ENCODE measurements at regions not wholly inside any gene's neighbourhood (a gene's known extent, or its start where the extent isn't known, plus 50 kb on each side); places are given as distances from the start of the nearest gene placed in this dataset.
"Not testable (repeated sequence)": the region's sequence is repeated elsewhere in the genome, so short reads cannot be mapped to it uniquely, and the experiment has no call there.

DNA sequence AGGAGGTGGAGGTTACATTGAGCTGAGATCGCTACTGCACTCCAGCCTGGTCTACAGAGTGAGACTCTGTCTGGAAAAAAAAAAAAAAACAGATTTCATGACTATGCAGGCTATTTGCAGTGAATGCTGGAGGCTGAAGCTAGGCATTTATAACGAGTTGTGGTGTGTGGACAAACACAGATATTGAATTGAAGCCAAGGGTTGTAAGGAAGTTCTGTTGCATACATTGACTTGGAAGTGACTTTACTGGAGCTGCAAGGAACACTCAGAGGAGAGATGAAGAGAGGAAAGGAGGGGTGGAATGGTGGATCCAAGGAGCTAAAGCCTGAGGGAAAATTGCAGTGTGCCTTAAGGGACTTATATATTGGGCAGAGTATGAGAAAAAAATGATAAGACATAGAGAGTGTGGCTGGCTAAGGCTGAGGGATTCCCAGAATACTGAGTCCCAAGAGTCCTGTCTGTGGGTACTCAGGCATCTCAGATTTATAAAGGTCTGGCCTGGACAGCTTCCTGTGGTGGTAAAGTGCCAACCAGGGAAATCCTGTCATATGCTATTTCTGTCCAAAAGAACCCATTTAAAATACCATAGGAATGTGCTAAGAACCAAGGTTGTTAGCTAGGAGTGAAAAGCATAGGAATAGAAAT is 87.8 kb upstream of the GUCY1A1 start:
- no peak overlapping the region for H3K9ac ChIP-seq (ENCODE audit: low read length)
- no peak overlapping the region for H3K4me3 ChIP-seq (ENCODE audit: low read depth, low read length, poor library complexity, severe bottlenecking)
- H3K27me3 ChIP-seq (ENCODE audit: insufficient read depth, low read length) = no peaks in the 10 kb centered on the region
- H3K4me1 ChIP-seq (ENCODE audit: insufficient read depth, low read length, severe bottlenecking) = no peaks in the 10 kb centered on the region
- no peak overlapping the region for H2AFZ ChIP-seq (ENCODE audit: low read length)
- no peak overlapping the region for H3K27ac ChIP-seq (ENCODE audit: low read depth, low read length, poor library complexity, severe bottlenecking)
- H3K9me3 ChIP-seq (ENCODE audit: low read length) = no peaks in the 10 kb centered on the region
- no peaks in the 10 kb centered on the region for H3K36me3 ChIP-seq (ENCODE audit: insufficient read depth, low read length)
- H3K9me2 ChIP-seq (ENCODE audit: low read depth, low read length) = no peaks in the 10 kb centered on the region
- TF ChIP-seq, protein P1, sequence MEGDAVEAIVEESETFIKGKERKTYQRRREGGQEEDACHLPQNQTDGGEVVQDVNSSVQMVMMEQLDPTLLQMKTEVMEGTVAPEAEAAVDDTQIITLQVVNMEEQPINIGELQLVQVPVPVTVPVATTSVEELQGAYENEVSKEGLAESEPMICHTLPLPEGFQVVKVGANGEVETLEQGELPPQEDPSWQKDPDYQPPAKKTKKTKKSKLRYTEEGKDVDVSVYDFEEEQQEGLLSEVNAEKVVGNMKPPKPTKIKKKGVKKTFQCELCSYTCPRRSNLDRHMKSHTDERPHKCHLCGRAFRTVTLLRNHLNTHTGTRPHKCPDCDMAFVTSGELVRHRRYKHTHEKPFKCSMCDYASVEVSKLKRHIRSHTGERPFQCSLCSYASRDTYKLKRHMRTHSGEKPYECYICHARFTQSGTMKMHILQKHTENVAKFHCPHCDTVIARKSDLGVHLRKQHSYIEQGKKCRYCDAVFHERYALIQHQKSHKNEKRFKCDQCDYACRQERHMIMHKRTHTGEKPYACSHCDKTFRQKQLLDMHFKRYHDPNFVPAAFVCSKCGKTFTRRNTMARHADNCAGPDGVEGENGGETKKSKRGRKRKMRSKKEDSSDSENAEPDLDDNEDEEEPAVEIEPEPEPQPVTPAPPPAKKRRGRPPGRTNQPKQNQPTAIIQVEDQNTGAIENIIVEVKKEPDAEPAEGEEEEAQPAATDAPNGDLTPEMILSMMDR (IDR thresholded peaks at IDR 0.05; ENCODE audit: low read length) = no peak
- no peak for TF ChIP-seq EZH2 (IDR thresholded peaks at IDR 0.05; ENCODE audit: borderline replicate concordance, low read length)
- no peaks in the 10 kb centered on the region for H3F3A ChIP-seq (ENCODE audit: insufficient read depth, low read length)
- H4K20me1 ChIP-seq (ENCODE audit: insufficient read depth, low read length) = no peaks in the 10 kb centered on the region
- no peak overlapping the region for H3K4me2 ChIP-seq (ENCODE audit: low read length)
- H3K79me2 ChIP-seq (ENCODE audit: insufficient read depth, low read length) = no peaks in the 10 kb centered on the region

- Histone ChIP-seq H3K4me2 (ENCODE audit: low read length) (no peak overlapping the region), H4K20me1 (ENCODE audit: insufficient read depth, low read length) (no peaks in the 10 kb centered on the region), H3K9ac (ENCODE audit: low read length) (no peak overlapping the region), H3F3A (ENCODE audit: insufficient read depth, low read length) (no peaks in the 10 kb centered on the region), H3K27ac (ENCODE audit: low read depth, low read length, poor library complexity, severe bottlenecking) (no peak overlapping the region), H3K27me3 (ENCODE audit: insufficient read depth, low read length) (no peaks in the 10 kb centered on the region), H2AFZ (ENCODE audit: low read length) (no peak overlapping the region), H3K4me1 (ENCODE audit: insufficient read depth, low read length, severe bottlenecking) (no peaks in the 10 kb centered on the region), H3K9me3 (ENCODE audit: low read length) (no peaks in the 10 kb centered on the region), H3K9me2 (ENCODE audit: low read depth, low read length) (no peaks in the 10 kb centered on the region), H3K4me3 (ENCODE audit: low read depth, low read length, poor library complexity, severe bottlenecking) (no peak overlapping the region), H3K79me2 (ENCODE audit: insufficient read depth, low read length) (no peaks in the 10 kb centered on the region), H3K36me3 (ENCODE audit: insufficient read depth, low read length) (no peaks in the 10 kb centered on the region)
- no peak for TF ChIP-seq EZH2 (IDR thresholded peaks at IDR 0.05; ENCODE audit: borderline replicate concordance, low read length)
- TF ChIP-seq, protein P1 (IDR thresholded peaks at IDR 0.05; ENCODE audit: low read length) = no peak
Measured at GRCh38 chr4:155578219-155578618, 88.4 kb upstream of the GUCY1A1 start.

DNA sequence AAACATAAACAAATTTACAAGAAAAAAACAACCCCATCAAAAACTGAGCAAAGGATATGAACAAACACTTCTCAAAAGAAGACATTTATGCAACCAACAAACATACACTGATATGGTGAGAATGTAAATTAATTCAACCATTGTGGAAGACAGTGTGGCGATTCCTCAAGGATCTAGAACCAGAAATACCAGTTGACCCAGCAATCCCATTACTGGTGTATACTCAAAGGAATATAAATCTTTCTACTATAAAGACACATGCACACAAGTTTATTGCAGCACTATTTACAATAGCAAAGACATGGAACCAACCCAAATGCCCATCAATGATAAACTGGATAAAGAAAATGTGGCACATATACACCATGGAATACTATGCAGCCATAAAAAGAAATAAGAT is 92.3 kb upstream of the GUCY1A1 start:
- H3K9me3 ChIP-seq (ENCODE audit: low read length); H3K9me2 ChIP-seq (ENCODE audit: low read depth, low read length); H3K27ac ChIP-seq (ENCODE audit: low read depth, low read length, poor library complexity, severe bottlenecking); H3K4me1 ChIP-seq (ENCODE audit: insufficient read depth, low read length, severe bottlenecking); H4K20me1 ChIP-seq (ENCODE audit: insufficient read depth, low read length); H3K27me3 ChIP-seq (ENCODE audit: insufficient read depth, low read length); H3F3A ChIP-seq (ENCODE audit: insufficient read depth, low read length); H3K79me2 ChIP-seq (ENCODE audit: insufficient read depth, low read length); H3K4me3 ChIP-seq (ENCODE audit: low read depth, low read length, poor library complexity, severe bottlenecking); H2AFZ ChIP-seq (ENCODE audit: low read length); H3K4me2 ChIP-seq (ENCODE audit: low read length); H3K9ac ChIP-seq (ENCODE audit: low read length); H3K36me3 ChIP-seq (ENCODE audit: insufficient read depth, low read length): not testable (repeated sequence)

GRCh38 chr4:155573126-155573525 is 93.5 kb upstream of the GUCY1A1 start:
- H3K9ac ChIP-seq (ENCODE audit: low read length) = no peak overlapping the region
- H2AFZ ChIP-seq (ENCODE audit: low read length) = no peak overlapping the region

More at GRCh38 chr4:155573126-155573525, 93.5 kb upstream of the GUCY1A1 start:
- no peaks in the 10 kb centered on the region for H3F3A ChIP-seq (ENCODE audit: insufficient read depth, low read length)
- H3K36me3 ChIP-seq (ENCODE audit: insufficient read depth, low read length) = no peaks in the 10 kb centered on the region
- no peak overlapping the region for H3K27ac ChIP-seq (ENCODE audit: low read depth, low read length, poor library complexity, severe bottlenecking)
- no peaks in the 10 kb centered on the region for H3K9me2 ChIP-seq (ENCODE audit: low read depth, low read length)
- no peaks in the 10 kb centered on the region for H3K27me3 ChIP-seq (ENCODE audit: insufficient read depth, low read length)
- no peaks in the 10 kb centered on the region for H3K9me3 ChIP-seq (ENCODE audit: low read length)
- H3K4me3 ChIP-seq (ENCODE audit: low read depth, low read length, poor library complexity, severe bottlenecking) = no peak overlapping the region
- H3K4me2 ChIP-seq (ENCODE audit: low read length) = no peak overlapping the region
- H4K20me1 ChIP-seq (ENCODE audit: insufficient read depth, low read length) = no peaks in the 10 kb centered on the region
- no peaks in the 10 kb centered on the region for H3K4me1 ChIP-seq (ENCODE audit: insufficient read depth, low read length, severe bottlenecking)
- no peak for TF ChIP-seq EZH2 (IDR thresholded peaks at IDR 0.05; ENCODE audit: borderline replicate concordance, low read length)
- TF ChIP-seq, protein P1 (IDR thresholded peaks at IDR 0.05; ENCODE audit: low read length) = no peak
- H3K79me2 ChIP-seq (ENCODE audit: insufficient read depth, low read length) = no peaks in the 10 kb centered on the region

Data from OCI-LY1 (cell line).